ENCODE measurements at regions not wholly inside any gene's neighbourhood (a gene's known extent, or its start where the extent isn't known, plus 50 kb on each side); places are given as distances from the start of the nearest gene placed in this dataset.

GRCh38 chr3:117310536-117310935 is 601.0 kb downstream of the TUSC7 start:
- no peaks in the 10 kb centered on the region for H3K79me2 ChIP-seq
- H3K4me3 ChIP-seq (ENCODE audit: low read depth, low read length) = no peak overlapping the region
- H3K9me3 ChIP-seq (ENCODE audit: control insufficient read depth, low read length) = no peaks in the 10 kb centered on the region
- H2AFZ ChIP-seq = no peak overlapping the region
- no peaks in the 10 kb centered on the region for H3K4me1 ChIP-seq
- no peak overlapping the region for H3K4me2 ChIP-seq (ENCODE audit: low read length)
- no peaks in the 10 kb centered on the region for H3K36me3 ChIP-seq (ENCODE audit: control insufficient read depth, insufficient read depth, low read length)
- no peaks in the 10 kb centered on the region for H3K27me3 ChIP-seq (ENCODE audit: control insufficient read depth, insufficient read depth, low read length)
- H3K27ac ChIP-seq = no peak overlapping the region
- H3K9ac ChIP-seq = no peak overlapping the region
- TF ChIP-seq, protein P1, sequence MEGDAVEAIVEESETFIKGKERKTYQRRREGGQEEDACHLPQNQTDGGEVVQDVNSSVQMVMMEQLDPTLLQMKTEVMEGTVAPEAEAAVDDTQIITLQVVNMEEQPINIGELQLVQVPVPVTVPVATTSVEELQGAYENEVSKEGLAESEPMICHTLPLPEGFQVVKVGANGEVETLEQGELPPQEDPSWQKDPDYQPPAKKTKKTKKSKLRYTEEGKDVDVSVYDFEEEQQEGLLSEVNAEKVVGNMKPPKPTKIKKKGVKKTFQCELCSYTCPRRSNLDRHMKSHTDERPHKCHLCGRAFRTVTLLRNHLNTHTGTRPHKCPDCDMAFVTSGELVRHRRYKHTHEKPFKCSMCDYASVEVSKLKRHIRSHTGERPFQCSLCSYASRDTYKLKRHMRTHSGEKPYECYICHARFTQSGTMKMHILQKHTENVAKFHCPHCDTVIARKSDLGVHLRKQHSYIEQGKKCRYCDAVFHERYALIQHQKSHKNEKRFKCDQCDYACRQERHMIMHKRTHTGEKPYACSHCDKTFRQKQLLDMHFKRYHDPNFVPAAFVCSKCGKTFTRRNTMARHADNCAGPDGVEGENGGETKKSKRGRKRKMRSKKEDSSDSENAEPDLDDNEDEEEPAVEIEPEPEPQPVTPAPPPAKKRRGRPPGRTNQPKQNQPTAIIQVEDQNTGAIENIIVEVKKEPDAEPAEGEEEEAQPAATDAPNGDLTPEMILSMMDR (IDR thresholded peaks at IDR 0.05) = no peak

DNA sequence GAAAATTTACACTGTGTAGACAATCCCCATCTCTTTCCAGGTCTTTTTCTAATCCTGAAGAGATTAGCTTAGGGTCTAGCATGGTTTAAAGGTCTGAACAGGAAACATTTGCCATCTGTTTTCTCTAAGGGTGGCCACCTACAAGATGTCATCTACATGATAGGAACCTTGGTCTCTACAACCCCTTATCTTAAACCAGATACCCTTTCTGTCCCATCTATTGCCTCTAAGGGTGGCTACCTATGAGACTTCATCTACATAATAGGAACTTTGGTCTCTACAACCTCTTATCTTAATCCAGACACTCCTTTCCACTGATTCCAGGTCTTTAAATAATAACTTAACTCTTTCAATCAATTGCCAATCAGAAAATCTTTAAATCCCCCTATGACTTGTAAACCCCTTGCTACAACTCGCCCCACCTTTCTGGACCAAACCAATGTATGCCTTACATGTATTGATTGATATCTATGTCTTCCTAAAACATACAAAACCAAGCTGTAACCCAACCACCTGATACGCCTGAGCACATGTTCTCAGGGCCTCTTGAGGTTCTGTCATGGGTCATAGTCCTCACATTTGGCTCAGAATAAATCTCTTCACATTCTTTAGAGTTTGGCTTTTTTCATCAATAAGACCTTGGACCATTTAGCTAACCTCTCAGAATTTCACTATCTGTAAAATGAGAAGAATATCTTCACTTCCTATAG is 605.0 kb downstream of the TUSC7 start:
- Histone ChIP-seq H3K27me3 (ENCODE audit: control insufficient read depth, insufficient read depth, low read length) (no peaks in the 10 kb centered on the region), H3K27ac (no peak overlapping the region), H3K9ac (no peak overlapping the region), H2AFZ (no peak overlapping the region), H3K4me3 (ENCODE audit: low read depth, low read length) (no peak overlapping the region), H3K4me1 (no peaks in the 10 kb centered on the region), H3K36me3 (ENCODE audit: control insufficient read depth, insufficient read depth, low read length) (no peaks in the 10 kb centered on the region), H3K9me3 (ENCODE audit: control insufficient read depth, low read length) (no peaks in the 10 kb centered on the region), H3K4me2 (ENCODE audit: low read length) (no peak overlapping the region), H3K79me2 (no peaks in the 10 kb centered on the region)
- TF ChIP-seq, protein P1 (IDR thresholded peaks at IDR 0.05) = no peak

- TF ChIP-seq, protein P1 (IDR thresholded peaks at IDR 0.05) = no peak
- Histone ChIP-seq H3K79me2 (no peaks in the 10 kb centered on the region), H3K9me3 (ENCODE audit: control insufficient read depth, low read length) (no peaks in the 10 kb centered on the region), H3K4me3 (ENCODE audit: low read depth, low read length) (no peak overlapping the region), H3K4me1 (no peaks in the 10 kb centered on the region), H3K27me3 (ENCODE audit: control insufficient read depth, insufficient read depth, low read length) (no peaks in the 10 kb centered on the region), H3K4me2 (ENCODE audit: low read length) (no peak overlapping the region), H3K27ac (no peak overlapping the region), H3K36me3 (ENCODE audit: control insufficient read depth, insufficient read depth, low read length) (no peaks in the 10 kb centered on the region), H3K9ac (no peak overlapping the region), H2AFZ (no peak overlapping the region)
Observed at GRCh38 chr3:117322866-117323265, 613.3 kb downstream of the TUSC7 start.

DNA sequence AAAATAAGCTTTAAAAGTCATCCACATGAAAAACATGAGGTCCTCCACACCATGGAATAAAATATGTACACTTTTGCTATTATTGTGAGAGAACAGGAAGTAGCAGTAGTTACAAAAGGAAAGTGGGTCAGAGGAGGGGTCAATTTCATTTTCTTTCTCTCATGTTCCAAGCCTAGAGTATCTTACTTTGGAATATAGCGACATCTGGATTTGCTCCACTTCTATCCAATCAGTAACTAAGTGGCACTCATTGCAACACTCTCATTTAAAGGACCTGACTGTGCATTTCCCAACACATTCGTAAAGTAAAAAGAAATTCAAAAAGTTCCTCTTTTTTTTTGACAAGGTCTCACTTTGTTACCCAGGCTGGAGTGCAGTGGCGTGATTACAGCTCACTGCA is 637.3 kb downstream of the TUSC7 start:
- Histone ChIP-seq H3K27ac (no peak overlapping the region), H3K4me3 (ENCODE audit: low read depth, low read length) (no peak overlapping the region), H3K9ac (no peak overlapping the region), H2AFZ (no peak overlapping the region), H3K4me2 (ENCODE audit: low read length) (no peak overlapping the region), H3K4me1 (peaks cover 10% of the 10 kb centered on the region), H3K36me3 (ENCODE audit: control insufficient read depth, insufficient read depth, low read length) (no peaks in the 10 kb centered on the region), H3K79me2 (no peaks in the 10 kb centered on the region), H3K27me3 (ENCODE audit: control insufficient read depth, insufficient read depth, low read length) (no peaks in the 10 kb centered on the region), H3K9me3 (ENCODE audit: control insufficient read depth, low read length) (no peaks in the 10 kb centered on the region)
- TF ChIP-seq, protein P1 (IDR thresholded peaks at IDR 0.05) = no peak

GRCh38 chr3:117348884-117349283 is 639.3 kb downstream of the TUSC7 start:
- TF ChIP-seq, protein P1 (IDR thresholded peaks at IDR 0.05) = no peak
- H3K36me3 ChIP-seq (ENCODE audit: control insufficient read depth, insufficient read depth, low read length) = no peaks in the 10 kb centered on the region
- H3K27ac ChIP-seq = no peak overlapping the region
- no peak overlapping the region for H3K4me3 ChIP-seq (ENCODE audit: low read depth, low read length)
- H3K4me2 ChIP-seq (ENCODE audit: low read length) = no peak overlapping the region
- peaks cover 5% of the 10 kb centered on the region for H3K4me1 ChIP-seq
- no peaks in the 10 kb centered on the region for H3K27me3 ChIP-seq (ENCODE audit: control insufficient read depth, insufficient read depth, low read length)
- no peaks in the 10 kb centered on the region for H3K79me2 ChIP-seq
- H2AFZ ChIP-seq = no peak overlapping the region
- no peaks in the 10 kb centered on the region for H3K9me3 ChIP-seq (ENCODE audit: control insufficient read depth, low read length)
- H3K9ac ChIP-seq = no peak overlapping the region

All from parathyroid adenoma (tissue), 2 donors.